Ovary (tissue), 7 donors: ENCODE measurements at regions not wholly inside any gene's neighbourhood (a gene's known extent, or its start where the extent isn't known, plus 50 kb on each side); places are given as distances from the start of the nearest gene placed in this dataset.

Experiments
- DNase-seq, 5 donors: peaks; one replicate each; pipeline ENCODE4 v3.0.0-alpha.2; 2019 to 2020
- H3K27ac ChIP-seq, 2 donors: fragments of 200-600 bp; one replicate each; pipeline versions ENCODE4 v1.5.1 to v1.8.0; 2019 to 2022
- H3K27me3 ChIP-seq: fragments of 200-600 bp; one replicate; pipeline ENCODE4 v1.8.0; 2022
- H3K36me3 ChIP-seq: fragments of 200-600 bp; sonication (generic); one replicate; pipeline ENCODE4 v1.5.1; 2019
- H3K4me1 ChIP-seq: one replicate; pipeline ENCODE4 v1.8.1; 2013; ENCODE audit warnings: mild to moderate bottlenecking, moderate library complexity; ENCODE audit not compliant: insufficient read depth
- H3K4me3 ChIP-seq: fragments of 200-600 bp; sonication (generic); one replicate; pipeline ENCODE4 v1.5.1; 2017
- H3K9me3 ChIP-seq, 2 donors: fragments of 200-600 bp in 1 of 2; sonication (generic) in 1 of 2; one replicate each; pipeline versions ENCODE4 v1.5.1 to v1.8.1; 2013 to 2019; ENCODE audit warnings: mild to moderate bottlenecking in 1 of 2, moderate library complexity in 1 of 2
- CTCF ChIP-seq, 3 donors: fragments of 450-650 bp in 2 of 3; fragments of 200-600 bp in 1 of 3; IDR thresholded peaks; one replicate each; pipeline versions ENCODE4 v1.5.1 to v1.8.0; 2016 to 2022; ENCODE audit warnings: antibody characterized with exemption in 3 of 3, mild to moderate bottlenecking in 1 of 3
- EP300 ChIP-seq: sonication (generic); formaldehyde crosslinking; IDR thresholded peaks from one replicate; pipeline ENCODE4 v1.6.1; 2017; ENCODE audit warnings: antibody characterized with exemption
- POLR2A ChIP-seq: fragments of 450-650 bp; IDR thresholded peaks from one replicate; pipeline ENCODE4 v1.6.1; 2017; ENCODE audit warnings: antibody characterized with exemption, mild to moderate bottlenecking, moderate library complexity
- WGBS, 3 donors: extraction: QIAGEN DNeasy Blood & Tissue Kit in 1 of 3; methylation state at CpG; one replicate each; pipeline versions ENCODE4 v1.1.5 to v1.1.7; 2013 to 2017; 5-methylcytosine and 5-hydroxymethylcytosine counted together
- intact Hi-C, 4 donors: fragments of 100-400 bp; cut with DNase I; formaldehyde crosslinking; loops; one replicate each; pipeline versions ENCODE4 v1.11.0 to v1.15.1; 2022 to 2023
- donor health status: DM: no; HTN: no; CAD: no; lungs with moderate emphysema.
- donor health status: DM: no; HTN: no; CAD: no.
- donor health status: Bipolar disorder and iron deficiency.
- donor health status: DM: no; HTN: no; CAD: no.
- donor health status: DM: yes; HTN: yes; CAD: no.

- Histone ChIP-seq H3K4me1 (peaks cover 2% of the 10 kb centered on the region), H3K36me3 (no peaks in the 10 kb centered on the region), H3K4me3 (no peak overlapping the region), H3K9me3 (no peaks in the 10 kb centered on the region), H3K27me3 (peaks cover 3% of the 10 kb centered on the region), H3K27ac (no peak overlapping the region)
- intact Hi-C loops = no loop called here
- no peak for TF ChIP-seq POLR2A
- TF ChIP-seq CTCF (IDR thresholded peaks at IDR 0.05) = no peak
- TF ChIP-seq EP300 = no peak
- DNase-seq = no peak
- WGBS, 3 donors = 84 to 92% (median 87%) methylated on average over 4 of the region's 4 CpGs
Observed at GRCh38 chr13:109919715-109920375, 133.5 kb upstream of the IRS2 start.

GRCh38 chr13:109918179-109918711, 131.9 kb upstream of the IRS2 start:
- Histone ChIP-seq H3K27me3 (peaks cover 3% of the 10 kb centered on the region), H3K36me3 (no peaks in the 10 kb centered on the region), H3K4me1 (peaks cover 2% of the 10 kb centered on the region), H3K27ac (no peak overlapping the region), H3K4me3 (no peak overlapping the region), H3K9me3 (no peaks in the 10 kb centered on the region)
- intact Hi-C loops = no loop called here
- no peak for TF ChIP-seq POLR2A
- no peak for TF ChIP-seq CTCF (IDR thresholded peaks at IDR 0.05)
- TF ChIP-seq EP300 = no peak
- no peak for DNase-seq
- WGBS, 3 donors = 74 to 76% (median 75%) methylated on average over 9 of the region's 9 CpGs

GRCh38 chr13:109917422-109917821, 131.0 kb upstream of the IRS2 start:
- Histone ChIP-seq H3K36me3 (no peaks in the 10 kb centered on the region), H3K27ac (no peak overlapping the region), H3K27me3 (no peaks in the 10 kb centered on the region), H3K4me1 (peaks cover 2% of the 10 kb centered on the region), H3K4me3 (no peak overlapping the region), H3K9me3 (no peaks in the 10 kb centered on the region)
- intact Hi-C loops = no loop called here
- no peak for DNase-seq
- 10 to 13% (median 12%) methylated on average over 1 of the region's 1 CpG for WGBS, 3 donors
- TF ChIP-seq EP300 = no peak
- TF ChIP-seq POLR2A = no peak
- TF ChIP-seq CTCF (IDR thresholded peaks at IDR 0.05) = no peak

- 57 to 78% (median 70%) methylated on average over 3 of the region's 3 CpGs for WGBS, 3 donors
- no peak for DNase-seq
- no peak overlapping the region for H3K4me3 ChIP-seq
- H3K36me3 ChIP-seq = no peaks in the 10 kb centered on the region
- H3K4me1 ChIP-seq = peaks cover 2% of the 10 kb centered on the region
- H3K27ac ChIP-seq = no peak overlapping the region
- TF ChIP-seq CTCF (IDR thresholded peaks at IDR 0.05) (no peak), EP300 (no peak), POLR2A (no peak)
- no peaks in the 10 kb centered on the region for H3K27me3 ChIP-seq
- intact Hi-C loops = no loop called here
- no peaks in the 10 kb centered on the region for H3K9me3 ChIP-seq
Observed at GRCh38 chr13:109913936-109914510, 127.6 kb upstream of the IRS2 start.
